GM19372 (cell line): ENCODE measurements at regions not wholly inside any gene's neighbourhood (a gene's known extent, or its start where the extent isn't known, plus 50 kb on each side); places are given as distances from the start of the nearest gene placed in this dataset.
"Not testable (repeated sequence)": the region's sequence is repeated elsewhere in the genome, so short reads cannot be mapped to it uniquely, and the experiment has no call there.

Source experiments
- ATAC-seq: cut with Tn5 transposase; IDR thresholded peaks from one replicate; pipeline ENCODE4 v1.9.1; 2021; ENCODE audit warnings: mild to moderate bottlenecking, low read depth, moderate library complexity; ENCODE audit not compliant: unreplicated experiment

DNA sequence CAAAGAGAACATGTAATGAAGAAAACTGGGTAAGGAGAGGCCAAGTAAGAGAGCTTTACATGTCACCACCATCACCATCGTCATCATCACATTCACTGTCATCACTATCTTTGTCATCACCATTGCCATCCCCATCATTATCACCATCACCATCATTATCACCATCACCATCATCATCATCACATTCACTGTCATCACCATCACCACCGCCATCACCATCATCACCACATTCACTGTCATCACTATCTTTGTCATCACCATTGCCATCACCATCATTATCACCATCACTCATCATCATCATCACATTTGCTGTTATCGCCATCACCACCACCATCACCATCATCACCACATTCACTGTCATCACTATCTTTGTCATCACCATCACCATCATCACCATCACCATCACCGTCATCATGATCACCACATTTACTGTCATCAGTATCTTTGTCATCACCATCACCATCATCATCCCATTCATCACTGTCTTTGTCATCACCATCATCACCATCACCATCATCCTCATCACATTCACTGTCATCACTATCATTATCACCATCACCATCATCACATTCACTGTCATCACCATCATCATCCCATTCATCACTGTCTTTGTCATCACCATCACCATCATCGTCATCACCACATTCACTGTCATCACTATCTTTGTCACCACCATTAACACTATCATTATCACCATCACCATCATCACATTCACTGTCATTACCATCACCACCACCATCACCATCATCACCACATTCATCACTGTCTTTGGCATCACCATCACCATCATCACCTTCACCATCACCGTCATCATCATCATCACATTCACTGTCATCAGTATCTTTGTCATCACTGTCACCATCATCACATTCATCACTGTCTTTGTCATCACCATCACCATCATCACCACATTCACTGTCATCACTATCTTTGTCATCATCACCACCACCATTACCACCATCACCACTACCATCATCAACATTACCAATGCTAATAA lies 172.3 kb downstream of the ERMARD start:
- no peak for ATAC-seq

GRCh38 chr6:169921853-169922824 lies 170.7 kb downstream of the ERMARD start:
- ATAC-seq = no peak

- ATAC-seq = no peak
These were observed 169.8 kb downstream of the ERMARD start for GRCh38 chr6:169921217-169921616.

DNA sequence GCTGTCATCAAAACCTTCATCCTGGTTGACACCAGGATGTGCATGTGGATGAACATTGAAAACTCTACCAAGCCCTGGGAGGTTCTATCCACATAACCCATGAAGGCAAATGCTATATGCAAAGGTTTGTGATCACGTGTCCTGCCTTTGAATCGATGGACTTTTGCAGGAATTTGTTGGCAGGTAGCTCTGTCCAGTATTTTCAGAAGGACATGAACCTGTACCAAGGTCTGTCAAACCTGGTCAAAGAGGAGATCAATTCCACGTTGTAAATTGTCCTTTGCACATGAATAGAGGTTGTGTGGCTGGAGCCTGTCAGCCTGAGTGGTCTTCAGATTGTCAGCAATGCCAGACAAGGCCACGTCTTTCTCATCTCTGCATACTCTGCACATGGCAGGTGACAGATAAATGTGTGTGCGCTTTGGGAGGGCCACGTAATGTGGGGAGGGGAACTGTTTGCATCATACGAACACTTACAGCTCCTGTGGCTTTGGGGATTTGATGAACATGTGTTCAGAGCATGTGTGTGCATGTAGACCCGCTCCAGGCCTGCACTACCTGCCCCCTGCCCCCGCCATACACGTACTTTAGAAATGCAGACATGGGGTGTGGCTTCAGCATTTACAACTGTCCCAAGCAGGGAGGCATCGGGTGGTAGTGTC lies 169.1 kb downstream of the ERMARD start:
- no peak for ATAC-seq

- no peak for ATAC-seq
These were observed 167.6 kb downstream of the ERMARD start for GRCh38 chr6:169918954-169919549.

GRCh38 chr6:169918239-169918953 lies 167.0 kb downstream of the ERMARD start:
- ATAC-seq = no peak

DNA sequence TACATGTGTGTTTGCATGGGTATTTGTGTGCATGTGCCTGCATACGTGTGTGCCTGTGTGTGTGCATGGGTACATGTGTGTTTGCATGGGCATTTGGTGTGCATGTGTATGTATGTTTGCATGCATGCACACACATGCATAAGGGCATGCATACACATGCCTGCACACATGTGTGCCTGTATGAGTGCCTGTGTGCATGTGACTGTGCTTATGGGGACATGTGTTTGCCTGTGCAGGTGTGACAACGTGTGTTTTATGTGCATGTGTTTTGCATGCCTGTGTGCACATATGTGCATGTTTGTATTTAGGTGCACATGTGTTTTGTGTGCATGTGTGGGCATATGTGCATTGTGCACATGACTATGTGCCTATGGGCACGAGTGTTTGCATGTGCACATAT lies 165.7 kb downstream of the ERMARD start:
- ATAC-seq = no peak

GRCh38 chr6:169915769-169916550 lies 164.5 kb downstream of the ERMARD start:
- no peak for ATAC-seq

DNA sequence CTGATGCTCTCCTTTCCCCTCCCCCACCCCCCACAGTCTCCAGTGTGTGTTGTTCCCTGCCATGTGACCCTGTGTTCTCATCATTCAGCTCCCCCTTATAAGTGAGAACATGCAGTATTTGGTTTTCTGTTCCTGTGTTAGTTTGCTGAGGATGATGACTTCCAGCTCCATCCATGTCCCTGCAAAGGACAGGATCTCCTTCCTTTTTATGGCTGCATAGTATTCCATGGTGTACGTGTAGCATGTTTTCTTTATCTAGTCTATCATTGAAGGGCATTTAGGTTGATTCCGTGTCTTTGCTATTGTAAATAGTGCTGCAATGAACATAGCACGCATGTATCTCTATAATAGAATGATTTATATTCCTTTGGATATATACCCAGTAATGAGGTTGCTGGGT lies 162.3 kb downstream of the ERMARD start:
- not testable (repeated sequence) for ATAC-seq

GRCh38 chr6:169913096-169913638 lies 161.7 kb downstream of the ERMARD start:
- no peak for ATAC-seq

GRCh38 chr6:169912266-169913095 lies 161.1 kb downstream of the ERMARD start:
- ATAC-seq = no peak

GRCh38 chr6:169911264-169912263 lies 160.1 kb downstream of the ERMARD start:
- ATAC-seq = no peak

GRCh38 chr6:169909113-169909512 lies 157.7 kb downstream of the ERMARD start:
- no peak for ATAC-seq

DNA sequence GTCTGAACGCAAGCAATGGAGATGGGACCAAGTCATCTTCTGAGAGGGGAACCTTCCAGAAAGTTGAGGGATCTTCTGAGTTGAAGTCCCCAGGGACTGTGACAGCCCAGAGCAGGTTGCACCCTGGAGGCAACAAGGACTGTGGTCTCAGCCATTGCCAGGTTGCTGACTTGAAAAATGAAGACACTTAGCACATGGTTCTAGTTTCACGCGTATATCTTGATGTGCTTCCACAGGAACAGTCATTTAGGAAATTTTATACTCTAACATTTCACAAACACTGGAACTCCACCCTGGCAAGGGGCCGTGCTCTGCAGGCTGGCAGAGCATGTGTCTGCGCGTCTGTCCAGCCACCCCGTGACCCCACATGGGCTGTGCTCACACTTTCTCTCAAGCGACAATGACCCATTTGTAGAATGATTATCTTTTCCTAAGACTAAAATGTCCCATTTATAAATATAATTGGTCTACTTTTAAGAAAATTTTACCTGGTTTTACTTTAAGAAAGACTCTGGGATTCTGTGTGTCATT lies 157.0 kb downstream of the ERMARD start:
- ATAC-seq = no peak

- no peak for ATAC-seq
These were observed 156.1 kb downstream of the ERMARD start for GRCh38 chr6:169907419-169908115.
